ENCODE measurements at regions not wholly inside any gene's neighbourhood (a gene's known extent, or its start where the extent isn't known, plus 50 kb on each side); places are given as distances from the start of the nearest gene placed in this dataset.

DNA sequence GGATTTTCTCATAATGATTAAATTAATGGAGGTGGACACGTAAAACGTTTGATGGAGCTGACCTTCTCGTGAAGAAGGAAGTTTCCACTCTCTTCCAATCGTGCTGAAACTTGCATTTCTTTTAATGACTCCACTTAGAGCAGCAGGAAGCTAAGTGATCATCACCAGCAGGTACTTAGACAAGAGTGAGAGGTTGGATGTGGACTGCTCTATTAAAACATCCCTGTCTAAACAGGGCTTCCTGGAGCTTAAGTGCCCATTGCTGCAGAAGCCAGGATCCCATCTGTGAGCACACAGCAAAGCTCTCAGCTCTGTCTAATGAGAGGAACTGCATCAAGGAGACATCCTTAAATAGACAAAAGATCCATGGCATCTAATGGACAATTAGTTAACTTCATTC is 1539.5 kb upstream of the CELF4 start:
- no peak for DNase-seq

DNA sequence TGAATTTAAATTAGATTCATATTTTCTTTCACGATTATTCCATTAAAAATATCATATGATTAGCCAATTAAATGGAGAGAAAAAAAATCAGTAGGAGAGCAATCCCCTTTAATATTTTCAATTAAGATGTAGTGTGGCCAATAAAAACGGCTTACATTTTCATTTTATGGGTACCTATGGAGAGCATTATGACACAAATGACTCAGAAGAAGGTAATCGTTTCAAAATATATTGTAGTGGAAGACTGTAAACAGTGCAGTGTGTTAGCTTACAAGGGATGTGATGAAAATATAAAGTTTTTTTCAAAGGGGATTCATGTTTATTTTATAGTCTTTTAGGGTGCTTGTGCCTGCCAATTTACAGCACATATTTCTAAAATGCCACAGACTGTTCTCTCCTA is 1507.4 kb upstream of the CELF4 start:
- DNase-seq: no peak

DNA sequence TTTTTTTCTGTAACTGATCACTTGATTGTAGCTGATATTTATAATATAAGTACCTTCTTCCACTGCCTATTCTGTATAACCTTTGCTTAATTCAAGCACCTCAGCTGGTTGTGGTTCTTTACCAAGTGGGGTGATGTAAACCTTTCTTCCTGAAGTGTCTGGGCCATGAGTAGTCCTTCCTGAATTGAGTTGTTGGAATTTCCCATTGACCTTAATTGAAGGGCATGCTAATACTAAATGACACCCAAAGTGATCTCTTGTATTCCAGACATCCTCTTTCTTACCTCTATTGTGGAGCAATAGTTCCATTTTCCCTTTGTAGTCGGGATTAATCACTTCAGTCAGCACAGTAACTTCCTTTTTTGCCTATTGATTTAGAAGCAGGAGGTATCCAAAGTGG is 1496.8 kb upstream of the CELF4 start:
- DNase-seq: no peak

DNA sequence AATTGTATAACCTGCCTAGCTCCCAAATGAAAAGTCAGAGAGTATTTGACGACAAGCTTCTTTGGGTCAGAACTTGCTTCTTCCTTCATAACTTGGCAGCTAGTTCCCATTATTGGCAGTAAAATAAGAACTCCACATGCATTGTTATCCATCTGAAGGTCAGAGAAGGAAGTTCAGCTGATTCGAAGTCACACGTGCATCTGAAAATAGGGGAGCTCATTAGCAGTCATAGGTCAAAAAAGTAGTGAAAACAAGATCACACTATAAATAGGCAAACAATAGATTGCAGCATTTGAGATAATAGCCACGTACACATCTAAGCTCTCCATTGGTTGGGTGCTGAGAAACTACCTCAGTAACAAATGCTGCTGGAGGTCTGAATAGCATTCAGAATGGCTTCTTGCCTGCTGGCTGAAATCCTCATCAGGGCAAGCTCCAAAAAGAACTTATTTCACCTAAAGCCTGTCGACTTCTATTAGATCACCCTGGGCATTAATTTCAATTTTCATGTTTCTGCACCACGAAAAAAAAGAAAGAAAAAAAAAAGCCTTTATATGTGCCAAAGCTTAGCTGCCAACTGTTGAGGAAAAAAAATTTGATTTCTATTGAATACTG is 1492.9 kb upstream of the CELF4 start:
- no peak for DNase-seq

DNA sequence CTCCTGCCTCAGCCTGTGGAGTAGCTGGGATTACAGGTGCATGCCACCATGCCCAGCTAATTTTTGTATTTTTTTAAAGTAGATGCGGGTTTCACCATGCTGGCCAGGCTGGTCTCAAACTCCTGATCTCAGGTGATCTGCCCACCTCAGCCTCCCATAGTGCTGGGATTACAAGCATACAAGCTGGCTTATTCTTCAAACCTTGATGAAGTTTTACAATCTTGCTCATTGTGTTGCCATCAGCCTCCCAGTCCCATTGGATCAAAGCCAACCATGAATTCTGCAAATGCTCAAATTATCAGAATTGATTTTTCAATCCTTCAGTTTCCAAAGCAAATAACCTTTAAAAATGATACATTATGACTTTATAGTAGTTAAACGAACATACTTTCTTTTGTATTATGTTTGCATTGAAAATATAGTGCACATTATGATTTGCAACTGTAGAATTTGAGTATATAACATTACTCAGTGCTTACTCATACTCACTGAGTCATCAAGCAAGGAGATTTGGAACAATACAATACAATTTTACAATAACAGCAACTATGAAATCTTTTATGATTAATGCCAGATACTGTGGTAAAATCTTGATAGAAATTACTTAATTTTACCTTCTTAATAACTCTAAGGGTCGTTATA is 1491.9 kb upstream of the CELF4 start:
- no peak for DNase-seq

DNA sequence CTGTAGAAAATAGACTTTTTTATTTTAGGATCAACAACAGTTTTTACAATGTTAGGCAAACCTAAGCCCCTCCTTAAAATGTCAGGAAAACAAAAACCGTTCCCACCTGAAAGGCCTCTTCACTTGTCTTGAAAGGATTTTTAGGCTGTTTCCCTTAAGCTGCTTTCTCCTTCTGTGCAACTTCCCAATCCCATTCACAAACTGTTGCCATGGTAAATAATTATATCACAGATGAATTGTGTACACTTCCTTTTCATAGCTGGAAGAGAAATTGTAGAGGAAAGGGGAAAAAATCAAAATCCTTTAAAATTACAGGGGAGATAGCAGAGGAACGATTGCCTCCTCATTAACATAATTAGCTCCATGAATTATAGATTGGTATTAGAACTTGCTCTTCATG is 1488.0 kb upstream of the CELF4 start:
- DNase-seq: no peak

DNA sequence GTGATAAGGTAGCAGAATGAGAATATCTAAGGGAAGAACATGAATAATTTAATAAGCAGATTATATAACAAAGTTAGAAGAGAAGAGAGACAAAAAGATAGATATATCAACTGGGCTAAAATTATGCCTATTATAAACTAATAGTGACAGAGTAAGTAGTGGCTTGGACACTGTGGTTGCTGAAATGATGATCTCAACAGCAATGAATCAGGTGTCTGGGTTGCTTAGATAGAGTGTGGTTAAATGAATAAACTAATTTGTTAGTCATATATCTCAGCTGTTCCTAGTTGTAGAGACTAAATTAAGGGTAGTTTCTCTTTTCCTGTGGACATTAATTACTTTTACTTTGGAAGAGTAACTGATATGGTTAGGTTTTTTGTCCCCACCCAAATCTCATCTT is 1485.4 kb upstream of the CELF4 start:
- DNase-seq: no peak

DNA sequence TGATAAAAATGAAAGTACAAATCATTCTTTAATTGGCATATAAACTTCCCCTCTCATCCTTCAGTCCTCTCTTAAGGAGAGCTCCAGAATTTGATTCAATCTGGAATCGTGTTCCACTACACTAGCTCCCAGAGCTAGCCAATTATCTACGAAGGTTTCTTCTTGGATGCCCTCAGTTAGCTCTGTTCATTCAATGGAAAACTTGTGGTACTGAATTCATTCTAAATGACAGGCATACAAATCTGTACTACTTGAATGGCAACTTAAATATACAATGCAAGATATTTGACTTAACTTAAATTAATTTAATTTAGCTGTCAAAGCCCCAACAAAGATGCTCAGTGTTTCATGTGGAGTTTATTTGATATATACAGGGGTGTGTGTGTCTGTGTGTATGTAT is 1474.2 kb upstream of the CELF4 start:
- DNase-seq: no peak

DNA sequence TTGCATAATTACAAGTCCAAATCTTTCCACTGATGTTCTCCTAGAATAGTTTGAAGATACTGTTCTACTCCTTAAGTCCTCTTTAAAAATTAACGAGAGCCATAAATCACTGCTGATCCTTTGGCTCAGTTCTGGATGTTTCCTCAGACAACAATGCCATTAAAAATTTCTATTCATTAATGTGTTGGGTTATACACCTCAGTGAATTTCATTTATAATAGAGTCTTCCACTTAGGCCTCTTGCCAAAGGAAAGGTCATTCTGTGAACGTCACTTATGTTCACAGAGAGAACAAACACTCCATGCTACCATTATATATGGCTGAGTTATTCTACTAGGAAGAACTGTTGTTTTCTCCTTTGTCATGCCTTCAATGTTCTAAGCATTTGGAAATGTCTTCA is 1472.3 kb upstream of the CELF4 start:
- DNase-seq: no peak

DNA sequence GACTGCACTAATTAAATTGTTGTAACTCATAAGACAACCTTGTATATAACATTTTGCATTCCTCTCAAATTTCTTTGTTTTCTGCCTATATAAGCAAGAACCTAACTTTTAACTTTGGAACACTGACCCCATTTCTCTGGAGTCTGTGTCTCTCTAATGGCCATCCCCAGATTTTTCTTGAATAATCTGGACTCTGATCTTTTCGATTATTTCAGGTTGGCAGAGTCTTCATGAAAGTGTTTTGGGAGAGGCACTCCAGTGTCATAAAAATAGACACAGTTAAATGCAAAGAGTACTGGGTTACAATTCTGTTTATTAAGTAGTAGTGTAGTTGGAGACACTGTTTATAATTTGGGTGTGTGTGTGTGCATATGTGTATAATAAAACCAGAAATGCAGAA is 1467.7 kb upstream of the CELF4 start:
- no peak for DNase-seq

DNA sequence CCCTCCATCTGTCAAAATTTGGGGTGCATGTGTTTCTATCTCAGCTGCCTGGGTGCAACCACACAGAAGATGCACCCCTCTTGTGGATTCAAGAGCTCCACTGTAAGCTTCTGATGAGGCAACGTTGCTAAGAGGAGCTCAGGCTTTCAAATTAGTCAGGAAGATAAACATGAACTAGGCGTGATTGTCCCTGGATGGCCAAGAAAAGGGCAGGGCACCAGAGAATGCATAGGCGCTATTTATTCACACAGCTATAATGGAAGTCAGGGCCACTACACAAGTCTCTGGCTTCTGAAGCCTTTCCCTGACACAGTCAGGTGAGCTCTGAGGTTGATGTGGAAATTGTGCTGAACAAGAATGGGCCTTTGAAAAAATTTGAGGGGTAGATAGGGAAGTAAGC is 1466.0 kb upstream of the CELF4 start:
- DNase-seq: no peak

DNA sequence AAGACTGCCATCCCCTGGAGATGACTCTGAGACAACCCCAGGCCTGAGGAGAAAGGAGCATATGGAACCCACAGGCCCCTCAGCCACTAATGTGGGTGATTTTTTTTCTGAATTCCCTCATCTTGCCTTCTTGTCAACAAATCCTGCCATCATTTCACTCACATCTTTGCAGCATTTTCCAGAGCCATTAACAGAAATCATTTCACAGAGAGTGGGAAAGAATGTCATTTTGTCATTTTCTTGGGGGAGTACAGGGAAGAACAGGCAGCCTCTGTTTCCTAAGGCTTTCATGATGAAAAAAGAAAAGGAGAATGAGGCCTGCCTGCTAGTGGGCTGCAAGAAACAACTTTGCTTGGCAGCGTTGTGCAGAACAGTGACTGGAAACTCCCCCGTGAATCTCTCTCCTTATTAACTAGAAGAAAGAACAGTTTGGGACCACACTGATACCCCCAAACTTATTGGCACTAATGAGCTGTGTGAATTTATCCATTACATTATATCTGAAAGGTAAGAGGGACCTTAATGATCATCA is 1464.6 kb upstream of the CELF4 start:
- DNase-seq: no peak

DNA sequence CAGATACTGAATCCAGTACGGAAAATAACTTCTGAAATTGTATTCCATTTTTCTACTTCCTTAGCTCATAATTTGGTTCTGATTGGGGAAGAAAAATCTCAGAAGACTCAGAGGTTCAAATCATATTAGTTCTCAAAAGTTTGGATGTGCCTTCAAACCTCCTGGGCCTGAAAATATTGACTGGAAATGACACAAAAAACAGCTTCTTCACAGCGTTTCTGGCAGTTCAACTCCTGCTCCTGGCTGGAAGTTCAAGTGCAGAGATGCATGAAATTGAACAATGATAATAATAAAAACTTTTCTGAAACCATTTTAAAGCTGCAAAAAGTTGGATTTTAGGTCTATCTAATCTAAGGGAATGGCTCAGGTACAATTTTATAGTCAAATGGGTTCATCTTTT is 1459.9 kb upstream of the CELF4 start:
- DNase-seq: no peak

DNA sequence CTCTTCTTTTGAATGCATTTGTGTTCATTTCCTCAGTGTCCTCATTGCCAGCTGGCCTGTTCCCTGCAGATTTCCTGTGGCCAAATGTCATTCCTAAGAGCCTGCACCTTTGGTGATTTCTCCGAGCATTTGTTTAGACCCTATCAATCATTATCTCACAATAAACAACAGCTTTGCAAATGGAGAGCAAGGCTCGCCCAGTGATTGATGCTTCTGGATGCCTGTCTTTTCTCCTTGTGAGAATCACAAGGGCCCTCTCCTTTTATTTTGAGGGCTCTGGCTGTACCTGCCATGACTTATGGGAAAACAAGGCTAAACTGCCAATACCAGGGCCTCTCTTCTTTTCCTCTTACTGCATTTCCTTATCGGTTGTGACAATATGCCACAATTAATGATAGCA is 1454.4 kb upstream of the CELF4 start:
- DNase-seq: no peak

DNA sequence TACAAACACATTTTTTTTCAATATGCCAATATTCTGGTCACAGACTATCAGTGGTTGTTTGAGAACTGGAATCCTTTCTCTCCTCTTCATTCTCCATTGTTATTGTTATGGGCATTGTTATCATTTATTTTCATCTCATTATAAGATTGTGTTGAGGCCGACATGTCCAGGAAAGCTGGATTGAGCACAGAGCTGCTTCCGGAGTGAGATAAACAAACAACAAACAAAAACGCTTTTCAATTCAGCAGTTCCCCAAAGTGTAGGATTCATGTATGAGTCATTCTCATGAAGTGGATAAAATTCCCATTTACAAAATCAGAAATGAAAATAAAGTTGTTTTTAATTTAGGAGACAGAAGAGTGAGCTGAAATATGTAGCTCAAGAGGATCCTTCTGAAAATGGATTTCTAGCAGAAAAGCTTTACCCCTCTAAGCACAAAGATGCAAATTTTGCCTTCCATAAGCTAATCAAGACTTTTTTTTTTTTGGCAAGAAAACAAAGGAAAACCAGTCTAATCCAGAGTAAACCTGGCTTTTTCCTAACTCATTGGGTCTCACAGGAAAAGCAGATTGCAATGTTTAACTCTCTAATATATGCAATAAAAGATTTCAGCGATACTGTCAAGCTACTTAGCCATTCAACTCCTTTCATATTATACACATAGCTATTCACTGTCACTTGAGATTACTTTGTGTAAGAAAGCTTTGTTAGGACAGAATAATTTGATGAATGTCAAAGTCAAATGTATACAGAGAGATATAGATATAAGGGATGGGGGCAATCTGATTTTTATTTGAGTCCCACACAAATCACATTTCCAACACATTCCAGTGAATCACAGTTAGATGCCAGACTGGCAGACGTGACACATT is 1441.7 kb upstream of the CELF4 start:
- no peak for DNase-seq

DNA sequence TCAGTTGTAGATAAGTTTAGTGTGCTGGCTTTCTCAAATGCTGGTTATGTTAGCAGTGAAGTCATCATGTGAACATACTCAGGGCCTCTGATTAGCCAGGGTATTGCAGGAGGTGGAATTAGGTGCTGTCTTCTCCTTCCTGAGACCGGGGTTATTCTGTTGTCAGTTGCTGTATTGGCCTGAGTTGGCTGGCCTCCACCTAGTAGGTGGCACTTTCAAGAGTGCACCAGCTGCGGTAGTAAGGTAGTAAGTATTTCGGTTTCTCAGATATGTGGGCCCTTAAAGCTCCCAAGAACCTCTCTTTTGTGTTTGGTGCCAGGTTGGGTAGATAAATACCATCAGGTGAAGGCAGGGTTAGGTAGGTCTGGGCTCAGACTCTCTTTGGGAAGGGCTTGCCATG is 1430.5 kb upstream of the CELF4 start:
- no peak for DNase-seq

DNA sequence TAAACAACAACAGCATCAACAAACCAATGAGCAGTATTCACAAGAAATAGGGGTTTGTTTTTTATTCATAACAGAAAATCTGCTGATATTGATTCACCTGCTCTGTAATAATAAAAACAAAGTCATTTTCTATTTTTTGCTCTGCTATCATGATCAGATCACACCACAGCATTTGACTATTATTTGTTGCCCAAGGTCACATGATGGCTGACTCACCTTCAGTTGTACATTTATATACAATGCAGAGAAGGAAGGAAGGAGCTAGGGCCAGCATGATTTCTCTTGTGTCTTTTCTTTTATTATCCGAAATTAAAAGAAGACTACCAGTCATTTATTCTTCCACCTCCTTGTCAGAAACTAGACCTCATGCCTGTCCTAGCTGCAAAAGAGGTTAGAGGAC is 1427.7 kb upstream of the CELF4 start:
- no peak for DNase-seq

DNA sequence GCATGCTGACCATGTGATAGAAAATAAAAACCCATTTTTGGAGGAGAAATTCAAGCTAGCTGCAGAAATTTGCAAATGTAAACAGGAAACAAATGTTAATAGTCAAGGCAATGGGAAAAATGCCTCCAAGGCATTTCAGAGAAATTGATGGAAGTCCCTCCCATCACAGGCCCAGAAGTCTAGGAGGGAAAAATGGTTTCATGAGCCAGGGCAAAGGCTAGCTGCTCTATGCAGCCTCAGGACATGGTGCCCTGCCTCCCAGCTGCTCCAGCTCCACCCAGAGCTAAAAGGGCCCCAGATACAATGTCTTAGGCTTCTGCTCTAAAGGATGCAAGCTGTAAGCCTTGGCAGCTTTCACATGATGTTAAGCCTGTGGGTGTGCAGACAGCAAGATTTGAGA is 1419.4 kb upstream of the CELF4 start:
- DNase-seq: no peak

DNA sequence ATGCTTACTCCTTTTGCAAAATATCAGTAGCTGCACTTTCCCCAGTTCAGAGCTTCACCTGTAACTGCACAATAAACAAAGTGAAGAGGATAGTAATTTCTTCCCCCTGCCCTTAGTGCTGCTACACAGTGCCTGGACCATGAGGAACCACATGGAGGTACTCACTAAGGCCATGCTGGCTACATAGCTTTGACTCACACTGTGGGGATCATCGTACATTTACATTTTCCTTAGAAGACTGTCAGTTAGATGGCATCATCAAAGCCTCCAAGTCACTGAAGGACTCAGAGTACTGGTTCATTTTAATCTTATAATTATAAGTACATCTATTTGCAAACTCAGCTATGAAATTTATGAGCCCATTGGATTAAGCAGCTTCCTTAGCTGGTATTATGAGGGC is 1416.5 kb upstream of the CELF4 start:
- DNase-seq: no peak

DNA sequence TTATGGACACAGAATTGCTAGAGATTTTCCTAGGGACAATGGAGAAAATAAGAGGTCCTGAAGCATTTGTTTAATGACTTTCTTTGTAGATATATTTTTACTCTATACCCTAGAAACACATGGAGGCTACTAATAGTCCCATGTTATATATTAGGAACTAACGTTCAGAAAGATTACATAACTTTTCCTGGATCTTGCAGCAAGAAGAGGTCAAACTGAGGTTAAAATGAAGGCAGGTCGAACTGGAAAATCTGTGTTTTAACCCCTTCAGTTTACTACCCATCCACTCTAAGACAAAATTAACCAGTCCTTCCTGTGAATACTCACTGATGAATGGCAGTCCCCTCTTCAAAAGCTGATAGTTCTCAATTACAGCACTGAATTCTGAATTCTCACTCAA is 1415.8 kb upstream of the CELF4 start:
- no peak for DNase-seq

DNA sequence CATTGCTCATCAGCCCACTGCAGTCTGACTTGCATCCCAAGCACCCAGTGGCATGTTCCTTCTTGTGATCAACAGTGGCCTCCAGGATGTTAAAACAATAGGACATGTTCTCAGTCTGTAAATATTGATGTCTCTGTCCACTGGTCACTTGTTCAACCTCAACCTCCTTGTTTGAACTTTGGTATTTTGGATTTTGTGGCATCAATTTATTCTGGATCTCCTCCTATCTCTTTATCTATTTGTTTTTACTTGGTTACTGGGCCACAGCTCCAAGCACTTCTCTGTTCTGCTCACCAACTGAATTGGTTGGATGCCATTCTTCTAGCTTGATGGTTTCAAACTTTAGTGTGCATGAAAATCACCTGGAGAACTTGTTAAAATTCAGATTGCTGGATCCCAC is 1414.8 kb upstream of the CELF4 start:
- no peak for DNase-seq

DNA sequence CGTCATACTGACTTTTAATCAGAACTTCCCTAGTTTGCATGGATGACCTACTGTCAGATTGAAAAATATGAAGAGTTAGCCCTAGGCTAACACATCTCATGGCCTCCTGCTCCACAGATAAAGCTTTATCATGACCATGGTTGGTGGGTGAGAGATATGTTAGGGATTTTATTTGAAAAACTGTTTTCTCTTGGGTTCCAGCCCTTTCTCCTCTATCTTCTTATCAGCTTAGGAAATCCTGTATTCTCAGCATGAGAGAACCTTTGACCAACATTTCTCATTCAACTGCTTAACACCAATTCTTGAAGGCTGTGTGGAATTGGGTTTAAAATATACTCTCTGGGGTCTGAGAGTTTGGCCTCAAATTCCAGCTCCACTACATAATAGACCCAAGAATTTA is 1407.0 kb upstream of the CELF4 start:
- DNase-seq: no peak

DNA sequence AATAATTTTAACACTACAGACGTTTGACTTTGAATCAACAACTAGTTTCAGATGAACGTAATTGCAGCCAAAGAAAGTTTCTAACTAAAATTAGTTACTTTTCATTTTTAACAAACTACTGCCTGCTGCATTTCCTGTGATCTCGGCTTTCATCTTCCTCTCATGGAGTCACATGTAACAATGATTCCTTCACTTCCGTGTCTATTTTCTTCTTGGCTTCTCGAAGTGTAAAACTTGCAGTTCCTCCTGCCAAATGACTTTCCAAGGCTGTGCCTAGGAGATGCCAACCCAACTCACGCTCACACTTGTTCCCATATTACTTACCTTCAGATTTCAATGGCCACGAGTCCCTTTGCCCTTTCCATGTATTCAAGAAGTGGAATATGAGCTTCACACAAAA is 1406.3 kb upstream of the CELF4 start:
- no peak for DNase-seq

DNA sequence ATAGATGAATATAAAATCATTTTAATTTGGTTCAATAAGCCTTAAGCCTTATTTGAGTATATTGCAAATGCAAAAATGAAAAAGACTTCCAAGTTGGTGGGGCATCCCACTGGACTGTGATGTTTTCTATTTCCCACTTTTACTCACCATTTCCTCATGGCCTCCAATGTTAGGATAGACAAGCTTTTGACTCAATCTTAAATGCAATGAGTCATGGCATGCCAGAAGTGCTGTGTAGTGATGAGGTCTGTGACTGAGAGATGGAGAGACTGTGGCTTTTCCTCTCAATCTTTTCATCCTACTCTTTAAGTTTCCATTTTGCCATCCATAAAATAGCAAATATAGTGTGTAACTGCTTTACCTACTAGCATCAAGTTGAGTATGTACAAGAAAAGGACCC is 1401.2 kb upstream of the CELF4 start:
- no peak for DNase-seq
